GM23338 (cell line): ENCODE measurements at regions not wholly inside any gene's neighbourhood (a gene's known extent, or its start where the extent isn't known, plus 50 kb on each side); places are given as distances from the start of the nearest gene placed in this dataset.

ENCODE experiments used
- EZH2 ChIP-seq: fragments of 200-600 bp; sonication (generic); IDR thresholded peaks from one replicate; pipeline ENCODE4 v1.8.0; 2017; ENCODE audit warnings: antibody characterized with exemption, mild to moderate bottlenecking, low read depth; ENCODE audit not compliant: unreplicated experiment
- EZH2phosphoT487 ChIP-seq: fragments of 200-600 bp; sonication (generic); IDR thresholded peaks from one replicate; pipeline ENCODE4 v1.8.1; 2018; ENCODE audit warnings: antibody characterized with exemption; ENCODE audit not compliant: unreplicated experiment
- JUNB ChIP-seq: IDR thresholded peaks from one replicate; pipeline ENCODE4 v1.6.1; 2016; ENCODE audit warnings: antibody characterized with exemption; ENCODE audit not compliant: unreplicated experiment
- TF ChIP-seq, protein P1 (sequence below), 2 experiments: fragments of 200-600 bp in 1 of 2; sonication (generic) in 1 of 2; conservative IDR thresholded peaks; 2 replicates each; pipeline versions ENCODE4 v1.5.1 to v1.6.1; 2016 to 2017; ENCODE audit warnings: antibody characterized with exemption in 2 of 2, low read depth in 2 of 2, mild to moderate bottlenecking in 2 of 2, moderate library complexity in 1 of 2

DNA sequence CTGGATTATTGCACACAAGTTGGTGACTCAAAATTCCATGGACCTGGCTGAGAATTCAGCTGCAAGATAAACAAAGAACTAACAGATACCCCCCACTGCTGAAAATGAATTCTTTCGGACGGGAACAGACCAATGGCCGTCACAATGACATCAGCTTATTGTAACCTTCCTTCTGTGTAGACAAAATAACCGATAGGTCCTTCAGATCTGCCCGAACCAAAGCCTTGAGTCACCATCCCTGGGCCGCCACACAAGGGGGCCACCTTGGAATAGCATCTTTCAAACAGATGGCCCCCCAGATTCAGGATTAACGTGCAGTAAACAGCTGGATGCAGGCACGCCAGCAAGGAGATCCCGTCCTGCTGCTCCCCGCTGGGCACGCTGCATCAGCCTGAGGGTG, 214.0 kb upstream of the EXOC2 start:
- TF ChIP-seq EZH2 (no peak), EZH2phosphoT487 (no peak), JUNB (no peak)
- TF ChIP-seq, protein P1, sequence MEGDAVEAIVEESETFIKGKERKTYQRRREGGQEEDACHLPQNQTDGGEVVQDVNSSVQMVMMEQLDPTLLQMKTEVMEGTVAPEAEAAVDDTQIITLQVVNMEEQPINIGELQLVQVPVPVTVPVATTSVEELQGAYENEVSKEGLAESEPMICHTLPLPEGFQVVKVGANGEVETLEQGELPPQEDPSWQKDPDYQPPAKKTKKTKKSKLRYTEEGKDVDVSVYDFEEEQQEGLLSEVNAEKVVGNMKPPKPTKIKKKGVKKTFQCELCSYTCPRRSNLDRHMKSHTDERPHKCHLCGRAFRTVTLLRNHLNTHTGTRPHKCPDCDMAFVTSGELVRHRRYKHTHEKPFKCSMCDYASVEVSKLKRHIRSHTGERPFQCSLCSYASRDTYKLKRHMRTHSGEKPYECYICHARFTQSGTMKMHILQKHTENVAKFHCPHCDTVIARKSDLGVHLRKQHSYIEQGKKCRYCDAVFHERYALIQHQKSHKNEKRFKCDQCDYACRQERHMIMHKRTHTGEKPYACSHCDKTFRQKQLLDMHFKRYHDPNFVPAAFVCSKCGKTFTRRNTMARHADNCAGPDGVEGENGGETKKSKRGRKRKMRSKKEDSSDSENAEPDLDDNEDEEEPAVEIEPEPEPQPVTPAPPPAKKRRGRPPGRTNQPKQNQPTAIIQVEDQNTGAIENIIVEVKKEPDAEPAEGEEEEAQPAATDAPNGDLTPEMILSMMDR (conservative IDR thresholded peaks at IDR 0.05; ENCODE audit: low read depth in 2 of 2), result no peak
